Type B pancreatic cell (in vitro differentiated cells): ENCODE measurements at regions not wholly inside any gene's neighbourhood (a gene's known extent, or its start where the extent isn't known, plus 50 kb on each side); places are given as distances from the start of the nearest gene placed in this dataset.
A peak's percentile ranks its signal among the peaks of the same experiment; 100 is the strongest.

ENCODE experiments used
- DNase-seq: peaks from one replicate; pipeline ENCODE4 v3.0.0; 2021; ENCODE audit warnings: mixed read lengths; ENCODE audit not compliant: unreplicated experiment; ENCODE audit errors: extremely low spot score
- H3K27ac Mint-ChIP-seq: 2 replicates; pipeline ENCODE4 v1.8.0; 2021; ENCODE audit warnings: mild to moderate bottlenecking, mixed read lengths
- H3K27me3 Mint-ChIP-seq: 2 replicates; pipeline ENCODE4 v1.8.0; 2021; ENCODE audit warnings: mixed read lengths
- H3K36me3 Mint-ChIP-seq: 2 replicates; pipeline ENCODE4 v1.8.0; 2021; ENCODE audit warnings: mixed read lengths
- H3K4me1 Mint-ChIP-seq: one replicate; pipeline ENCODE4 v1.8.0; 2021; ENCODE audit warnings: mixed read lengths; ENCODE audit not compliant: unreplicated experiment
- H3K4me3 Mint-ChIP-seq: 2 replicates; pipeline ENCODE4 v1.8.0; 2021; ENCODE audit warnings: mild to moderate bottlenecking, mixed read lengths
- H3K9me3 Mint-ChIP-seq: 2 replicates; pipeline ENCODE4 v1.8.0; 2021; ENCODE audit warnings: mixed read lengths
- TF ChIP-seq, protein P1 (sequence below): fragments of 200-600 bp; sonication (generic); conservative IDR thresholded peaks from 2 replicates; pipeline ENCODE4 v1.5.0; 2021; ENCODE audit warnings: antibody characterized with exemption, mild to moderate bottlenecking

- TF ChIP-seq, protein P1, sequence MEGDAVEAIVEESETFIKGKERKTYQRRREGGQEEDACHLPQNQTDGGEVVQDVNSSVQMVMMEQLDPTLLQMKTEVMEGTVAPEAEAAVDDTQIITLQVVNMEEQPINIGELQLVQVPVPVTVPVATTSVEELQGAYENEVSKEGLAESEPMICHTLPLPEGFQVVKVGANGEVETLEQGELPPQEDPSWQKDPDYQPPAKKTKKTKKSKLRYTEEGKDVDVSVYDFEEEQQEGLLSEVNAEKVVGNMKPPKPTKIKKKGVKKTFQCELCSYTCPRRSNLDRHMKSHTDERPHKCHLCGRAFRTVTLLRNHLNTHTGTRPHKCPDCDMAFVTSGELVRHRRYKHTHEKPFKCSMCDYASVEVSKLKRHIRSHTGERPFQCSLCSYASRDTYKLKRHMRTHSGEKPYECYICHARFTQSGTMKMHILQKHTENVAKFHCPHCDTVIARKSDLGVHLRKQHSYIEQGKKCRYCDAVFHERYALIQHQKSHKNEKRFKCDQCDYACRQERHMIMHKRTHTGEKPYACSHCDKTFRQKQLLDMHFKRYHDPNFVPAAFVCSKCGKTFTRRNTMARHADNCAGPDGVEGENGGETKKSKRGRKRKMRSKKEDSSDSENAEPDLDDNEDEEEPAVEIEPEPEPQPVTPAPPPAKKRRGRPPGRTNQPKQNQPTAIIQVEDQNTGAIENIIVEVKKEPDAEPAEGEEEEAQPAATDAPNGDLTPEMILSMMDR = no peak
- peak overlapping the region; percentile 23 for H3K27ac Mint-ChIP-seq
Observed at GRCh38 chr10:78634835-78635234, 433.9 kb upstream of the ZMIZ1 start.

DNA sequence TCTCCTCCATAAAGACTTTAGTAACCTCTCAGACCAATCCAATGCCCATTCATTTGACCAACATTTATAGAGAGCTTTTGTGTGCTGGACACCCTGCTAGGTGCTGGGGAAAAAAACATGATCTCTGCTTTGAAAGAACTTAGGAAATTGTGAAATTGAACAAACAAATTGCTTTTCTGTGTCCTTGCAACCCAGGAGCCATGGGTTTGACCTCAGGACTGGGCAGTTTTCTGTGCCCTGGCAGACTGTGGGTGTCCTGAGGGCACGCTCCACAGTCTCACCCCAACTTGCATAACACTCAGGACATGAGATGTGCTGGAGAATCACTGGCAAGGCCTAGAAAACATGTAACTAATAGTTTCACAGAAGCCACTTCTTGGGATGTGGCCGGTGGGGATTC lies 429.1 kb upstream of the ZMIZ1 start:
- Mint-ChIP-seq H3K27me3 (no peaks in the 10 kb centered on the region), H3K36me3 (no peaks in the 10 kb centered on the region), H3K9me3 (no peaks in the 10 kb centered on the region), H3K4me1 (peaks cover 15% of the 10 kb centered on the region), H3K4me3 (no peak overlapping the region), H3K27ac (no peak overlapping the region)
- TF ChIP-seq, protein P1 = no peak
- no peak for DNase-seq

More at GRCh38 chr10:78634835-78635234, 433.9 kb upstream of the ZMIZ1 start:
- Mint-ChIP-seq H3K36me3 (no peaks in the 10 kb centered on the region), H3K4me1 (peaks cover 13% of the 10 kb centered on the region), H3K4me3 (no peak overlapping the region), H3K27me3 (no peaks in the 10 kb centered on the region), H3K9me3 (no peaks in the 10 kb centered on the region)
- no peak for DNase-seq

DNA sequence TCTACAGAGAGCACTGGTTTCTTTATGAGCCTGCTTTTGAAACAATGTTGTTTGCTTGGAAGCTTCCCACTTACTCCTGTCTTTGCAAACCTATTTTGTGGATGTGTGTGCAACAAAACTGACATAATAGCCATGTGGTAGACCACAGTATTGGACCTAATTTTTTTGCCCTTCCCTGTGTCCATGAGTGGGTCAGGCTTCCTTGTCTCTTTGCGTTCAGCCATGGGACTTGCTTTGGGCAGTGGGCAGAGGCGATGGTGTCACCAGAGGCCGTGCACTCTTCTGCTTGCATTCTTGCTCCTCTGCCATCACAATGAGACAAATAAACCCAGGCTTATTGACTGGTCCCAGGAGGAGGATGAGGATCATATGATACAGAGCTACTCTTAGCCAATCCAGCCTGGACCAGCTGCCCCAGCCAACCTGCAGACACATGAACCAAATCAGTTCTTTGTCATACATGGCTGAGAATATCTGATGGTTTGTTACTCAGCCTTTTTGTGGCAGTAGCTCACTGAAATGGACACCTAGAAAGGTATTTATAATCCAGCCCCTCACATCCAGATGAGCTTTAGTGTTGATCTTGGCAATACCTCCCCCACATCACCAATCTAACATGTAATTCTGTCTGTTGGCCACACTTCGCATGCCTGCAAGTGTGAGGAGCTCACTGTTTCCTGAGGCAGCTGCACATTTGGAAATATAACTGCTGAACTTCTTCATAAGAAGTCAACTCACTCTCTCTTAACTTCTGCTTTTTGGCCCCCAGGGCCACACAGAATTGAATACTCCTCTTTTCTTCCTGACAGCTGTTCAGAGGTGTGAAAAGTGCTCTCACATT lies 427.8 kb upstream of the ZMIZ1 start:
- Mint-ChIP-seq H3K4me3 (no peak overlapping the region), H3K36me3 (peaks cover 3% of the 10 kb centered on the region), H3K4me1 (peaks cover 14% of the 10 kb centered on the region), H3K9me3 (peaks cover 6% of the 10 kb centered on the region), H3K27me3 (no peaks in the 10 kb centered on the region), H3K27ac (no peak overlapping the region)
- DNase-seq = no peak
- TF ChIP-seq, protein P1 = no peak

GRCh38 chr10:78641693-78642092 lies 427.1 kb upstream of the ZMIZ1 start:
- DNase-seq = no peak
- H3K27me3 Mint-ChIP-seq = no peaks in the 10 kb centered on the region
- peaks cover 14% of the 10 kb centered on the region for H3K4me1 Mint-ChIP-seq
- no peak overlapping the region for H3K4me3 Mint-ChIP-seq
- peaks cover 3% of the 10 kb centered on the region for H3K36me3 Mint-ChIP-seq
- TF ChIP-seq, protein P1 = no peak
- H3K27ac Mint-ChIP-seq = no peak overlapping the region
- H3K9me3 Mint-ChIP-seq = peaks cover 6% of the 10 kb centered on the region

GRCh38 chr10:78642269-78642816 lies 426.4 kb upstream of the ZMIZ1 start:
- Mint-ChIP-seq H3K27ac (no peak overlapping the region), H3K36me3 (peaks cover 3% of the 10 kb centered on the region), H3K4me1 (peaks cover 14% of the 10 kb centered on the region), H3K4me3 (no peak overlapping the region), H3K27me3 (no peaks in the 10 kb centered on the region), H3K9me3 (peaks cover 6% of the 10 kb centered on the region)
- TF ChIP-seq, protein P1 = no peak
- no peak for DNase-seq
